SK-N-SH treated with all-trans-retinoic acid at 6 μM for 48 hours (cell line): ENCODE measurements at regions not wholly inside any gene's neighbourhood (a gene's known extent, or its start where the extent isn't known, plus 50 kb on each side); places are given as distances from the start of the nearest gene placed in this dataset.

Experiments used
- ATAC-seq: fragments of 200-7000 bp; cut with Tn5 transposase; 3 replicates; pipeline ENCODE4 v1.9.1; 2020; ENCODE audit warnings: mild to moderate bottlenecking, moderate library complexity
- ARNTL ChIP-seq: fragments of 450-650 bp; formaldehyde crosslinking; IDR thresholded peaks from 2 replicates; pipeline ENCODE4 v1.5.0; 2020; ENCODE audit warnings: low read depth, mild to moderate bottlenecking, moderate library complexity, borderline replicate concordance
- BACH2 ChIP-seq: fragments of 250-450 bp; sonication (Bioruptor Pico); IDR thresholded peaks from 2 replicates; pipeline ENCODE4 v1.9.0; 2021; ENCODE audit warnings: mild to moderate bottlenecking, borderline replicate concordance
- CSDC2 ChIP-seq: fragments of 250-450 bp; sonication (Bioruptor Pico); IDR thresholded peaks from 2 replicates; pipeline ENCODE4 v1.5.0; 2020; ENCODE audit warnings: mild to moderate bottlenecking, moderate library complexity
- GLIS3 ChIP-seq: fragments of 250-450 bp; sonication (Bioruptor Pico); IDR thresholded peaks from 2 replicates; pipeline ENCODE4 v1.5.0; 2020; ENCODE audit warnings: mild to moderate bottlenecking, moderate library complexity
- ISL1 ChIP-seq: fragments of 250-450 bp; sonication (Bioruptor Pico); IDR thresholded peaks from 2 replicates; pipeline ENCODE4 v2.1.2; 2022; ENCODE audit warnings: mild to moderate bottlenecking, moderate library complexity
- OSR1 ChIP-seq: fragments of 250-450 bp; sonication (Bioruptor Pico); IDR thresholded peaks from 2 replicates; pipeline ENCODE4 v1.8.0; 2022; ENCODE audit warnings: moderate library complexity, mild to moderate bottlenecking, inconsistent platforms
- PPARA ChIP-seq: fragments of 250-450 bp; sonication (Bioruptor Pico); IDR thresholded peaks from 2 replicates; pipeline ENCODE4 v1.5.0; 2020; ENCODE audit warnings: mild to moderate bottlenecking, borderline replicate concordance
- RARB ChIP-seq: fragments of 250-450 bp; sonication (Bioruptor Pico); IDR thresholded peaks from 2 replicates; pipeline ENCODE4 v1.8.0; 2021; ENCODE audit warnings: mild to moderate bottlenecking, moderate library complexity
- SNAI2 ChIP-seq: fragments of 250-450 bp; sonication (Bioruptor Pico); IDR thresholded peaks from 2 replicates; pipeline ENCODE4 v1.5.0; 2020; ENCODE audit warnings: mild to moderate bottlenecking, moderate library complexity
- TCF4 ChIP-seq: fragments of 250-450 bp; sonication (Bioruptor Pico); IDR thresholded peaks from 2 replicates; pipeline ENCODE4 v1.8.0; 2021; ENCODE audit warnings: mild to moderate bottlenecking, moderate library complexity, borderline replicate concordance
- TOX ChIP-seq: fragments of 250-450 bp; sonication (Bioruptor Pico); IDR thresholded peaks from 2 replicates; pipeline ENCODE4 v1.8.0; 2021; ENCODE audit warnings: mild to moderate bottlenecking, moderate library complexity, borderline replicate concordance
- ZFP3 ChIP-seq: fragments of 250-450 bp; sonication (Bioruptor Pico); IDR thresholded peaks from 2 replicates; pipeline ENCODE4 v1.5.0; 2020; ENCODE audit warnings: mild to moderate bottlenecking, moderate library complexity
- ZFP30 ChIP-seq: fragments of 450-650 bp; formaldehyde crosslinking; IDR thresholded peaks from 2 replicates; pipeline ENCODE4 v1.5.0; 2022; ENCODE audit warnings: mild to moderate bottlenecking, moderate library complexity
- ZNF565 ChIP-seq: fragments of 450-650 bp; formaldehyde crosslinking; conservative IDR thresholded peaks from 2 replicates; pipeline ENCODE4 v1.5.0; 2020; ENCODE audit warnings: low read depth, mild to moderate bottlenecking, moderate library complexity
- ZNF70 ChIP-seq: fragments of 450-650 bp; formaldehyde crosslinking; IDR thresholded peaks from 2 replicates; pipeline ENCODE4 v1.5.0; 2020; ENCODE audit warnings: mild to moderate bottlenecking, moderate library complexity
- TF ChIP-seq, protein P1 (sequence below): fragments of 250-450 bp; sonication (Bioruptor Pico); IDR thresholded peaks from 2 replicates; pipeline ENCODE4 v1.5.0; 2020; ENCODE audit warnings: mild to moderate bottlenecking, moderate library complexity
- TF ChIP-seq, protein P2 (sequence below): fragments of 250-450 bp; sonication (Bioruptor Pico); IDR thresholded peaks from 2 replicates; pipeline ENCODE4 v1.8.0; 2020; ENCODE audit warnings: mild to moderate bottlenecking, moderate library complexity, borderline replicate concordance
- TF ChIP-seq, protein P3 (sequence below): fragments of 250-450 bp; sonication (Bioruptor Pico); IDR thresholded peaks from 2 replicates; pipeline ENCODE4 v1.5.1; 2020; ENCODE audit warnings: low read depth, mild to moderate bottlenecking, moderate library complexity

DNA sequence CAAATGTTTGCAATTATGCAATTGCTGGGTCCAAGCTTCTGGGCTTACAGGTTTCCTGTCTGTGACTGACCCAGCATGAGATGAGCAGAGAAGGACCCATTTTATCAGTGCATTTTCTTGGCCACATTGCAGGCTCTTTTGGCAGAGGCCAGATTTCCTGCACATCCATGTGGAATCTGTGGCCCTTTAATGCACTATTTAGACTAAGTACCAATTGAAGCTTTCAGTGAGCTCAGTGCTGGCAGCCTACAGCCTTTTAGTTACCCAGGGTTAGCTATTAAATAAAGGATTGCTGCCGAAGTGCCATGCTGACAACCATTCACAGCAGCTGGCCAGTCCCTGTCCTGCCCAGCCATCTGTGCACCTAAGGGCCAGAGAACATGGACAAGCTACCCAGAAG, 165.0 kb downstream of the ANKRD30B start:
- TF ChIP-seq, protein P1, sequence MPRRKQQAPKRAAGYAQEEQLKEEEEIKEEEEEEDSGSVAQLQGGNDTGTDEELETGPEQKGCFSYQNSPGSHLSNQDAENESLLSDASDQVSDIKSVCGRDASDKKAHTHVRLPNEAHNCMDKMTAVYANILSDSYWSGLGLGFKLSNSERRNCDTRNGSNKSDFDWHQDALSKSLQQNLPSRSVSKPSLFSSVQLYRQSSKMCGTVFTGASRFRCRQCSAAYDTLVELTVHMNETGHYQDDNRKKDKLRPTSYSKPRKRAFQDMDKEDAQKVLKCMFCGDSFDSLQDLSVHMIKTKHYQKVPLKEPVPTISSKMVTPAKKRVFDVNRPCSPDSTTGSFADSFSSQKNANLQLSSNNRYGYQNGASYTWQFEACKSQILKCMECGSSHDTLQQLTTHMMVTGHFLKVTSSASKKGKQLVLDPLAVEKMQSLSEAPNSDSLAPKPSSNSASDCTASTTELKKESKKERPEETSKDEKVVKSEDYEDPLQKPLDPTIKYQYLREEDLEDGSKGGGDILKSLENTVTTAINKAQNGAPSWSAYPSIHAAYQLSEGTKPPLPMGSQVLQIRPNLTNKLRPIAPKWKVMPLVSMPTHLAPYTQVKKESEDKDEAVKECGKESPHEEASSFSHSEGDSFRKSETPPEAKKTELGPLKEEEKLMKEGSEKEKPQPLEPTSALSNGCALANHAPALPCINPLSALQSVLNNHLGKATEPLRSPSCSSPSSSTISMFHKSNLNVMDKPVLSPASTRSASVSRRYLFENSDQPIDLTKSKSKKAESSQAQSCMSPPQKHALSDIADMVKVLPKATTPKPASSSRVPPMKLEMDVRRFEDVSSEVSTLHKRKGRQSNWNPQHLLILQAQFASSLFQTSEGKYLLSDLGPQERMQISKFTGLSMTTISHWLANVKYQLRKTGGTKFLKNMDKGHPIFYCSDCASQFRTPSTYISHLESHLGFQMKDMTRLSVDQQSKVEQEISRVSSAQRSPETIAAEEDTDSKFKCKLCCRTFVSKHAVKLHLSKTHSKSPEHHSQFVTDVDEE = no peak
- TF ChIP-seq ZNF565 (CRISPR knock-in tag) (no peak), PPARA (CRISPR knock-in tag) (no peak), GLIS3 (no peak), ISL1 (CRISPR knock-in tag) (no peak), ZNF70 (CRISPR knock-in tag) (no peak)
- ATAC-seq = no peak

DNA sequence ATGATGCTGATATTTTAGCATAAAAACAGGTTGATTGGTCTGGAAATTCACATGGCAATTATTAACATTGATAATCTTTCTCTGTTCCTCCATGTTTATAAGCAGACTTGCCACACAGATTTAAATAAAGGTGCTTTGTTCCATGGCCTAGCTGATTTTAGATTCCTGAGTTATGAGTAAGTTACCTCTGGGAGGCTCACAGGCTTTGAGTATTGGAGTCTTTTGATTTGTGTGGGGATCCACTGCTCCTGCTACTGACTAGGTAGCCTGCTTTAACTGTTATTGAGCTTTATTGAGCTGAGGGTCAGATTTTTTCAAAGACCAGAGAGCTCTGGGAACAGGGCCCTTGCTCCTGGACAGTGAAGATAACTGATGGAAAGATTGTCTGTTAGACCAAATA, 166.1 kb downstream of the ANKRD30B start:
- TF ChIP-seq ZFP30 (CRISPR knock-in tag) = no peak
- TF ChIP-seq, protein P1 = no peak
- TF ChIP-seq, protein P2, sequence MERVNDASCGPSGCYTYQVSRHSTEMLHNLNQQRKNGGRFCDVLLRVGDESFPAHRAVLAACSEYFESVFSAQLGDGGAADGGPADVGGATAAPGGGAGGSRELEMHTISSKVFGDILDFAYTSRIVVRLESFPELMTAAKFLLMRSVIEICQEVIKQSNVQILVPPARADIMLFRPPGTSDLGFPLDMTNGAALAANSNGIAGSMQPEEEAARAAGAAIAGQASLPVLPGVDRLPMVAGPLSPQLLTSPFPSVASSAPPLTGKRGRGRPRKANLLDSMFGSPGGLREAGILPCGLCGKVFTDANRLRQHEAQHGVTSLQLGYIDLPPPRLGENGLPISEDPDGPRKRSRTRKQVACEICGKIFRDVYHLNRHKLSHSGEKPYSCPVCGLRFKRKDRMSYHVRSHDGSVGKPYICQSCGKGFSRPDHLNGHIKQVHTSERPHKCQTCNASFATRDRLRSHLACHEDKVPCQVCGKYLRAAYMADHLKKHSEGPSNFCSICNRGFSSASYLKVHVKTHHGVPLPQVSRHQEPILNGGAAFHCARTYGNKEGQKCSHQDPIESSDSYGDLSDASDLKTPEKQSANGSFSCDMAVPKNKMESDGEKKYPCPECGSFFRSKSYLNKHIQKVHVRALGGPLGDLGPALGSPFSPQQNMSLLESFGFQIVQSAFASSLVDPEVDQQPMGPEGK (CRISPR knock-in tag) = no peak
- no peak for TF ChIP-seq TOX
- ATAC-seq = no peak

DNA sequence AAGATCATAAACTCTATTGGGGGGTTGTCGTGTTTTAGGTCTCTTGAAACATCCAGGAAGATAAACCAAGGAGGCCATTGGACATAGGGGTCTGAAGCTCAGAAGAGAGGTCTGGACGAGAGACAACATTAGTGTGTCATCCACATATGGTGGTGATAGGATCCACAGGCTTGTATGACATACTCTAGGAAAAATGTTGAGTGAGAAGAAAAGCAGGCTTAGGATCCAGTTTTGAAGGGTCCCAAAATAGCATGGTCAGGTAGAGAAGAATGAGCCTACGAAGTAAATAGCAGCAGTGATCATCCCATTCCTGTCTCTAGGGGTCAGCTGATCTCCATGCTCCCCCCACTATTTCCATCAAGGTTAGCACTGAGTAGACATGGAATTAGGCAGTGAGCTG, 166.8 kb downstream of the ANKRD30B start:
- ATAC-seq = no peak
- TF ChIP-seq RARB (CRISPR knock-in tag) (no peak), ZNF565 (CRISPR knock-in tag) (no peak), TCF4 (CRISPR knock-in tag) (no peak), SNAI2 (CRISPR knock-in tag) (no peak), TOX (no peak), GLIS3 (no peak), ARNTL (CRISPR knock-in tag) (no peak), ISL1 (CRISPR knock-in tag) (no peak), ZNF70 (CRISPR knock-in tag) (no peak), BACH2 (CRISPR knock-in tag) (no peak), ZFP30 (CRISPR knock-in tag) (no peak)
- TF ChIP-seq, protein P3, sequence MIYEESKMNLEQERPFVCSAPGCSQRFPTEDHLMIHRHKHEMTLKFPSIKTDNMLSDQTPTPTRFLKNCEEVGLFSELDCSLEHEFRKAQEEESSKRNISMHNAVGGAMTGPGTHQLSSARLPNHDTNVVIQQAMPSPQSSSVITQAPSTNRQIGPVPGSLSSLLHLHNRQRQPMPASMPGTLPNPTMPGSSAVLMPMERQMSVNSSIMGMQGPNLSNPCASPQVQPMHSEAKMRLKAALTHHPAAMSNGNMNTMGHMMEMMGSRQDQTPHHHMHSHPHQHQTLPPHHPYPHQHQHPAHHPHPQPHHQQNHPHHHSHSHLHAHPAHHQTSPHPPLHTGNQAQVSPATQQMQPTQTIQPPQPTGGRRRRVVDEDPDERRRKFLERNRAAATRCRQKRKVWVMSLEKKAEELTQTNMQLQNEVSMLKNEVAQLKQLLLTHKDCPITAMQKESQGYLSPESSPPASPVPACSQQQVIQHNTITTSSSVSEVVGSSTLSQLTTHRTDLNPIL (CRISPR knock-in tag) = no peak
- TF ChIP-seq, protein P1 = no peak

DNA sequence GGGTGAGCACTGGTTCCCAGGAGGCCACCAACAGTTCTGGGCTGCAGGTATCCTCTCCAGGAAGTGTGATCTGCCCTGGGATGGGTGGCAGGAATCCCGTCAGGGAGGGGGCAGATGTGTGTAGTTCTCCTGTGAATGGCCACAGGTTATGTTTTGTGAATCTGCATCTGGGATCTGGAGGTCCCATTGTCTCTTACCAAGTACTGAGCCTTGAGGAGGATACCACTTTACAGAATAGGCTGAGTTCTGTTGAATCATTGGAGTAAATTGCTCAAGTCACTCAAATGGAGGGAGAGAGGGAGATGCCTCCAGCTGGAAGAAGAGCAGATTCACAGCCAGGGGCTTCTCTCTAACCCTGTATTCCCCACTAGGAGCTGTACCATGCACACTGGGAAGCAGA, 168.2 kb downstream of the ANKRD30B start:
- ATAC-seq = no peak
- TF ChIP-seq GLIS3 (no peak), RARB (CRISPR knock-in tag) (no peak), ZFP30 (CRISPR knock-in tag) (no peak), ARNTL (CRISPR knock-in tag) (no peak), BACH2 (CRISPR knock-in tag) (no peak), ISL1 (CRISPR knock-in tag) (no peak), SNAI2 (CRISPR knock-in tag) (no peak), CSDC2 (no peak), OSR1 (no peak), TCF4 (CRISPR knock-in tag) (no peak), ZFP3 (CRISPR knock-in tag) (no peak)
- TF ChIP-seq, protein P1 = no peak
